GM18951 (cell line): ENCODE measurements at regions not wholly inside any gene's neighbourhood (a gene's known extent, or its start where the extent isn't known, plus 50 kb on each side); places are given as distances from the start of the nearest gene placed in this dataset.

Source experiments
- POLR2A ChIP-seq: IDR thresholded peaks from 4 replicates; pipeline ENCODE4 v1.6.1; 2011; ENCODE audit warnings: mild to moderate bottlenecking; ENCODE audit not compliant: insufficient read length, insufficient read depth; ENCODE audit errors: extremely low read depth
- in situ Hi-C: fragments of 300-500 bp; cut with MboI; formaldehyde crosslinking; loops from one replicate; pipeline ENCODE4 v1.12.0; 2022; ENCODE audit warnings: low sequenced_read_pairs, mixed read lengths, inconsistent platforms; ENCODE audit not compliant: unreplicated experiment

DNA sequence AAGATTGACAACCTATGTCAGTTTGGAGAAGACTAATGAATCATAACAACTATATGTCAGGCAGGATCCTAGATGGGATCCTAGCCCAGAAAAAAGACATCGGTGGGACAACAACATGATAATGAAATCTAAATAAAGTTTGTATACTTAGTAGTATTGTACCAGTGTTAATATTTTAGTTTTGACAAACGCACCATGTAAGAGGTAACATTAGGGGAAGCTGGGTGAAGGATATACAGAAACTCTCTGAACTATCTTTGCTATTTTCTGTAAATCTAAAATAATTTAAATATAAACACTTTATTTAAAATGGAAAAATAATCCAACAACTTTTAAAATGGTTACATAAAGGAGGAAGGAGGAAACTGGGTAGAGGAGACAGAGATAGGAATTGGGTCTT, 105.6 kb upstream of the AP1S2 start:
- in situ Hi-C loops = no loop called here
- TF ChIP-seq POLR2A = no peak

GRCh38 chrX:15956681-15957080, 102.1 kb upstream of the AP1S2 start:
- no peak for TF ChIP-seq POLR2A
- in situ Hi-C loops = no loop called here

DNA sequence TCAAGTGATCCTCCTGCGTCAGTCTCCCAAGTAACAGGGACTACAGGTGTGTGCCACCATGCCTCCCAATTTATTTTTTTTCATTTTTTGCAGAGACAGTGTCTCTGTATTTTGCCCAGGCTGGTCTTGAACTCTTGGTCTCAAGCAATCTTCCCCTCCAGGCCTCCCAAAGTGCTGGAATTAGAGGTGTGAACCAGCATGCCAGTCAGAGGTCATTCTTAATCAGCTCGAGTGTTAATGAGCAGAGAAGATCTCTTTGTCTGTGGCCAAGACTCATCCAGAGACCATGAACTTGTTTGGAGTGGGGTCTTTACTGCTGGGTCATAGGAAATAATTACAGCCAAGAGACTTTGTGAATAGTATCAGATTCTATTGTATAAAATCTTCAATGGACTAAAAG, 99.2 kb upstream of the AP1S2 start:
- no peak for TF ChIP-seq POLR2A
- in situ Hi-C loops = no loop called here

DNA sequence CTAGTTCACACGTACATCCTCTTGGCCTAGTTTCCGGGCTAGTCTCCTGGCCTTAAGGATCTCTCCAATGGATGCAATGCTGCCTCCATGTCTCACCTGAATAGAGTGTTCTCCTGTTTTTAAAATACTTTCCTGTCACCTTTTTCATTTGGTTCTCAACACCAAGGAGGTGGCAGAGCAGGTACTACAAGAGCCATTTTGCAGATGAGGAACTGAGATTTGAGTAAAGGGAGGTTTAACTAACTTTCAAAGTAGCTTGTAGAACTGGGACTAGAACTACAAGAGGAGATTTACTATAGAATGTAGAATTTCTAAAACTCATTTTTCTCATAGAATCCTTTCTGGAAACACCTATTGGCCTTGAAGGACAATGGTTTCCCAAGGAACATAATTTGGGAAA, 97.6 kb upstream of the AP1S2 start:
- in situ Hi-C loops = no loop called here
- TF ChIP-seq POLR2A = no peak

- in situ Hi-C loops = loop anchor here (25.0 kb wide), 1 partner anchor 489 kb away; no protein-coding TSS in a partner anchor
- no peak for TF ChIP-seq POLR2A
These were observed 93.7 kb upstream of the AP1S2 start for GRCh38 chrX:15948318-15948660.

- no peak for TF ChIP-seq POLR2A
- in situ Hi-C loops = loop anchor here (25.0 kb wide), 1 partner anchor 490 kb away; no protein-coding TSS in a partner anchor
These were observed 93.2 kb upstream of the AP1S2 start for GRCh38 chrX:15947648-15948317.

- no peak for TF ChIP-seq POLR2A
- in situ Hi-C loops = loop anchor here (25.0 kb wide), 1 partner anchor 490 kb away; no protein-coding TSS in a partner anchor
These were observed 92.4 kb upstream of the AP1S2 start for GRCh38 chrX:15946783-15947580.

GRCh38 chrX:15943391-15943790, 88.8 kb upstream of the AP1S2 start:
- in situ Hi-C loops = loop anchor here (25.0 kb wide), 1 partner anchor 494 kb away; no protein-coding TSS in a partner anchor
- no peak for TF ChIP-seq POLR2A

GRCh38 chrX:15942307-15942706, 87.7 kb upstream of the AP1S2 start:
- TF ChIP-seq POLR2A = no peak
- in situ Hi-C loops = loop anchor here (25.0 kb wide), 1 partner anchor 495 kb away; no protein-coding TSS in a partner anchor

DNA sequence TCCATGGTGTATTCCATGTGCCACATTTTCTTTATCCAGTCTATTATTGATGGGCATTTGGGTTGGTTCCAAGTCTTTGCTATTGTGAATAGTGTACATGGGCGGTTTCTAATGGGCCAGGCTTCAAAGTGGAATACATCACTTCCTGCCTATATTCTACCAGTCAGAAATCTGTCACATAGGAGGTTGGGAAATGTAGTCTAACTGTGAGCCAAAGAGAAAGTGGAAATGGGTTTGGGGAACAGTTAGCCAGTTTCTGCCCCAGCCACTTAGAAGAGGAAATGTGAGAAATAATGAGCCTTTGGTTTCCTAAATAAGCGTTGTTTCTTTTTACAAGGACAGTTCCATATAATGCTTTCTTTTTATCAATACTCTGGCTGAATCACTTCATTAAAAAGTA, 85.1 kb upstream of the AP1S2 start:
- TF ChIP-seq POLR2A = no peak
- in situ Hi-C loops = loop anchor here (25.0 kb wide), 1 partner anchor 498 kb away; no protein-coding TSS in a partner anchor

GRCh38 chrX:15938072-15938471, 83.5 kb upstream of the AP1S2 start:
- in situ Hi-C loops = loop anchor here (25.0 kb wide), 1 partner anchor 499 kb away; no protein-coding TSS in a partner anchor
- TF ChIP-seq POLR2A = no peak

- TF ChIP-seq POLR2A = no peak
- in situ Hi-C loops = loop anchor here (25.0 kb wide), 1 partner anchor 506 kb away; no protein-coding TSS in a partner anchor
These were observed 76.7 kb upstream of the AP1S2 start for GRCh38 chrX:15931362-15931761.

DNA sequence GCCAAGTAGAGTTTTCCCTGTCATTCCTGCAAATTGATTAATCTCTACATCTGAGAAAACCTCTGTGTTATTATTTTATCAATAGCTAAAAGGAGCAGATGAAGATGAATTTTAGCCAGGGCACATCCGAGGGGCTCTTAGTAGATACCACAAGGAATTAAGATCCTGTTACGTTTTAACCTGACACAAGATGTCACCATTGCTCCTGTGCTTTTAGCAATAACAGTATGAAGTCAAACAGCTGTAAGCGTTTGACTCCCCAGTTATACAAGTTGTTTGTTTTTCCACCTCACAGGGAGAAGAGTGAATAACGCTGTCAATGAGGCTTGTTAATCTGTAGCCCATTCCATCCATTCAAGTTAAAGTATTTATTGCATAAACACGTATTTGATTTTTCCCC, 76.0 kb upstream of the AP1S2 start:
- in situ Hi-C loops = loop anchor here (25.0 kb wide), 1 partner anchor 507 kb away; no protein-coding TSS in a partner anchor
- no peak for TF ChIP-seq POLR2A
